ENCODE measurements at regions not wholly inside any gene's neighbourhood (a gene's known extent, or its start where the extent isn't known, plus 50 kb on each side); places are given as distances from the start of the nearest gene placed in this dataset.

DNA sequence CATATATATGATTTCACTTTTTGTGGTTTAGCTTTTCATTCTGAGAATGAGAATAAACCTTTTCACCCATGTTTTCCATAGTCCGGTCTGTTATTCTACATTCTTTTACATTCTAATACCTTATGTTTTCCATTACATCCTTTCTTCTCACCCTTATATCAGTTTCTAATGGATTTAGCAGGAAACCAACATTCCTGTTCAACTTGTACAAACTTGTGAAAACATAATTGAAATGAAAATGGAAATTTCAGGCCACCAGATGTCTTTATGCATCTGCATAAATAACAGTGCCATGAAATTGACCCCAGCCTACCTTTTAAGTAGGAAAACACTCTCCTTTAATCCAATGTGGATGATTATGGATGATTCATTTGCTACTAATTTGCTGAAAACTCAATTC, 494.8 kb upstream of the ZFP42 start:
- H3K4me2 ChIP-seq (ENCODE audit: low read depth, low read length) = no peak overlapping the region
- BruUV-seq (replicated peaks) = no TSS peak

More for the DNA sequence above, 494.8 kb upstream of the ZFP42 start:
- H4K20me1 ChIP-seq (ENCODE audit: insufficient read depth, low read length) = no peaks in the 10 kb centered on the region
- H2AFZ ChIP-seq (replicated peaks; ENCODE audit: low read length, poor library complexity) = no peak overlapping the region
- in situ Hi-C loops (cut with MboI; ENCODE audit: low sequenced_read_pairs) (no loop called here), intact Hi-C loops (cut with micrococcal nuclease) (no loop called here), dilution Hi-C loops (cut with HindIII; ENCODE audit: low sequenced_read_pairs, unreplicated experiment) (no loop called here)
- no peaks in the 10 kb centered on the region for H3K36me3 ChIP-seq (ENCODE audit: control insufficient read depth, insufficient read depth, low read length)
- H3K27me3 ChIP-seq (ENCODE audit: control insufficient read depth, insufficient read depth, low read length) = no peaks in the 10 kb centered on the region
- no peaks in the 10 kb centered on the region for H3K79me1 ChIP-seq (ENCODE audit: low read depth in 1 of 2, low read length in 2 of 2)
- no peak overlapping the region for H2BK20ac ChIP-seq (ENCODE audit: low read depth, low read length)
- H2BK15ac ChIP-seq (ENCODE audit: low read depth, low read length) = no peak overlapping the region
- no peaks in the 10 kb centered on the region for H3K4me1 ChIP-seq (ENCODE audit: control insufficient read depth, insufficient read depth, low read length)
- no peak overlapping the region for H2AK9ac ChIP-seq (replicated peaks; ENCODE audit: low read depth, low read length, poor library complexity)
- no peak for ATAC-seq (ENCODE audit: low read depth)
- H3K23ac ChIP-seq (ENCODE audit: low read depth, low read length) = no peak overlapping the region
- no peak overlapping the region for H3K4ac ChIP-seq (ENCODE audit: low read depth, low read length)
- H3K18ac ChIP-seq (ENCODE audit: low read depth, low read length) = no peak overlapping the region
- H3K14ac ChIP-seq (replicated peaks; ENCODE audit: low read depth, low read length) = no peak overlapping the region
- H4K8ac ChIP-seq (ENCODE audit: low read depth in 2 of 2, low read length in 2 of 2) = no peak overlapping the region
- H3K9ac ChIP-seq (ENCODE audit: low read depth, low read length) = no peak overlapping the region
- no peak overlapping the region for H4K91ac ChIP-seq (ENCODE audit: insufficient read depth, low read depth, low read length)
- H3K9me3 ChIP-seq (ENCODE audit: control insufficient read depth, insufficient read depth, low read length) = no peaks in the 10 kb centered on the region
- WGBS, 2 experiments (ENCODE audit: extremely low coverage in 2 of 2, insufficient read length in 1 of 2) = no CpG with 5 or more reads among the region's 1 CpG
- H2AK5ac ChIP-seq (ENCODE audit: low read depth, low read length) = no peak overlapping the region
- H3K56ac ChIP-seq (ENCODE audit: extremely low read depth, insufficient read depth, low read length) = no peak overlapping the region
- no peak for DNase-seq
- H2BK5ac ChIP-seq (ENCODE audit: low read depth, low read length, poor library complexity, severe bottlenecking) = no peak overlapping the region
- H4K5ac ChIP-seq (ENCODE audit: low read depth, low read length) = no peak overlapping the region
- H3K27ac ChIP-seq (ENCODE audit: insufficient read depth, low read length) = no peak overlapping the region
- ChIA-PET CTCF (interaction anchor here (1.1 kb wide), 1 partner anchor 15 kb away, joined by 3 read pairs; no protein-coding TSS in a partner anchor), POLR2A (ENCODE audit: unreplicated experiment) (no interaction called here)
- H3K9me1 ChIP-seq (ENCODE audit: insufficient read depth, low read length) = 0 out of 2 replicates have a peak, but pooled peaks cover 5% of the 10 kb centered on the region
- no peak overlapping the region for H2BK120ac ChIP-seq (ENCODE audit: low read depth, low read length)
- H3K4me3 ChIP-seq (ENCODE audit: insufficient read depth, low read depth, low read length) = no peak overlapping the region
- TF ChIP-seq, protein P1, sequence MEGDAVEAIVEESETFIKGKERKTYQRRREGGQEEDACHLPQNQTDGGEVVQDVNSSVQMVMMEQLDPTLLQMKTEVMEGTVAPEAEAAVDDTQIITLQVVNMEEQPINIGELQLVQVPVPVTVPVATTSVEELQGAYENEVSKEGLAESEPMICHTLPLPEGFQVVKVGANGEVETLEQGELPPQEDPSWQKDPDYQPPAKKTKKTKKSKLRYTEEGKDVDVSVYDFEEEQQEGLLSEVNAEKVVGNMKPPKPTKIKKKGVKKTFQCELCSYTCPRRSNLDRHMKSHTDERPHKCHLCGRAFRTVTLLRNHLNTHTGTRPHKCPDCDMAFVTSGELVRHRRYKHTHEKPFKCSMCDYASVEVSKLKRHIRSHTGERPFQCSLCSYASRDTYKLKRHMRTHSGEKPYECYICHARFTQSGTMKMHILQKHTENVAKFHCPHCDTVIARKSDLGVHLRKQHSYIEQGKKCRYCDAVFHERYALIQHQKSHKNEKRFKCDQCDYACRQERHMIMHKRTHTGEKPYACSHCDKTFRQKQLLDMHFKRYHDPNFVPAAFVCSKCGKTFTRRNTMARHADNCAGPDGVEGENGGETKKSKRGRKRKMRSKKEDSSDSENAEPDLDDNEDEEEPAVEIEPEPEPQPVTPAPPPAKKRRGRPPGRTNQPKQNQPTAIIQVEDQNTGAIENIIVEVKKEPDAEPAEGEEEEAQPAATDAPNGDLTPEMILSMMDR (conservative IDR thresholded peaks at IDR 0.05; ENCODE audit: low read depth, low read length) = no peak
- TF ChIP-seq MAZ (IDR thresholded peaks at IDR 0.05; ENCODE audit: borderline replicate concordance, low read depth, low read length) = no peak
- no peak for TF ChIP-seq CHD1 (IDR thresholded peaks at IDR 0.05; ENCODE audit: low read depth, low read length)
- TF ChIP-seq, protein P2, sequence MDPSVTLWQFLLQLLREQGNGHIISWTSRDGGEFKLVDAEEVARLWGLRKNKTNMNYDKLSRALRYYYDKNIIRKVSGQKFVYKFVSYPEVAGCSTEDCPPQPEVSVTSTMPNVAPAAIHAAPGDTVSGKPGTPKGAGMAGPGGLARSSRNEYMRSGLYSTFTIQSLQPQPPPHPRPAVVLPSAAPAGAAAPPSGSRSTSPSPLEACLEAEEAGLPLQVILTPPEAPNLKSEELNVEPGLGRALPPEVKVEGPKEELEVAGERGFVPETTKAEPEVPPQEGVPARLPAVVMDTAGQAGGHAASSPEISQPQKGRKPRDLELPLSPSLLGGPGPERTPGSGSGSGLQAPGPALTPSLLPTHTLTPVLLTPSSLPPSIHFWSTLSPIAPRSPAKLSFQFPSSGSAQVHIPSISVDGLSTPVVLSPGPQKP (IDR thresholded peaks at IDR 0.05; ENCODE audit: borderline replicate concordance, low read depth, low read length) = no peak
- no peak for TF ChIP-seq MXI1 (IDR thresholded peaks at IDR 0.05; ENCODE audit: borderline replicate concordance, low read depth, low read length)
- TF ChIP-seq MAFK (IDR thresholded peaks at IDR 0.05; ENCODE audit: low read depth, low read length) = no peak
- TF ChIP-seq FOS (IDR thresholded peaks at IDR 0.05; ENCODE audit: low read depth, low read length) = no peak
